ENCODE measurements at regions not wholly inside any gene's neighbourhood (a gene's known extent, or its start where the extent isn't known, plus 50 kb on each side); places are given as distances from the start of the nearest gene placed in this dataset.

DNA sequence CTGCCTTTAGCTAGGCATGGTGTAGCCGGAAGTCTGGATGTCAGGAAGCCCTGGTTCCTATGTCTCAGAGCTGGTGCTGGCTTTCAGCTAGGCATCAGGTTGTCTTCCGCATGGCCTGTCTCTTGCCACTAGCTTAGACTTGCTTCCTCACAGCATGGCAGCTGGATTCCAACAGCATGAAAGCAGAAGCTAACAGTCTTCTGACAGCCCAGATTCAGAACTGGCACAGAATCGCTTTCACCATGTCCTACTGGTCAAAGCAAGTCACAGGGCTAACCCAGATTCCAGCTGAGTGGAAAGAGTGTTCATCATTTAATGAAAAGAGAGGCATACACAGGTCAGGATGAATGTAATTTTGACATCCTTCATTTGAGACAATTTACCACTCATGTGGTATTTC, 1050.5 kb downstream of the ROBO2 start:
- TF ChIP-seq POLR2A (IDR thresholded peaks at IDR 0.05) (no peak), CTCF (IDR thresholded peaks at IDR 0.05) (no peak)

All from testis (tissue), 2 donors.